ENCODE measurements at regions not wholly inside any gene's neighbourhood (a gene's known extent, or its start where the extent isn't known, plus 50 kb on each side); places are given as distances from the start of the nearest gene placed in this dataset.

DNA sequence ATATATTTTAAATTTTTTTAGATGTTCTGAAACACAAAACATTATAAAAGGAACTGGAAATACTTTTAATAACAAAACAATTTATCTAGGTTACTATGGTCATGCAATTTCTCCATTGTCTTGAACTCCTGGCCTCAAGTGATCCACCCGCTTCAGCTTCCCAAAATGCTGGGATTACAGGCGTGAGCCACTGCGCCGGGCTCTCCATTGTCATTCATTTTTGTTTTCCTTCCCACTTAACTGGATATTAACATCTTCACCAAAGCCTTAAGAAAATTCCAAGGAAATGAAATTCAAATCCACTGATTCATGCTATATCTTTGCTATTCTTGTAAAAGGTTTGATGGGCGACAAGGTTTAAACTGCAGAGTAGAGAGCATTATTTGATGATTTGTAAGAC is 279.5 kb upstream of the PKN2 start:
- no peaks in the 10 kb centered on the region for H3K27me3 ChIP-seq (ENCODE audit: low read length)
- no peak overlapping the region for H3K4me3 ChIP-seq (ENCODE audit: low read length)
- no peak for ATAC-seq
- no peak overlapping the region for H3K9ac ChIP-seq (ENCODE audit: low read length)
- no TSS peak for BruUV-seq (replicated peaks)
- no peak overlapping the region for H3K4me2 ChIP-seq (ENCODE audit: low read length)
- peaks cover 7% of the 10 kb centered on the region; the same call in 1 of the 2 replicates for H3K9me3 ChIP-seq (ENCODE audit: low read length)
- no peaks in the 10 kb centered on the region for H3F3A ChIP-seq (ENCODE audit: low read length, unreplicated experiment)
- ChIA-PET POLR2A (ENCODE audit: unreplicated experiment) (no interaction called here), CTCF (no interaction called here)
- DNase-seq = no peak
- H3K79me2 ChIP-seq (ENCODE audit: low read length) = no peaks in the 10 kb centered on the region
- no peaks in the 10 kb centered on the region for H3K9me2 ChIP-seq (replicated peaks; ENCODE audit: low read length)
- H2AFZ ChIP-seq (ENCODE audit: low read length) = no peak overlapping the region
- H4K20me1 ChIP-seq (ENCODE audit: low read length) = no peaks in the 10 kb centered on the region
- intact Hi-C loops (cut with micrococcal nuclease) = no loop called here
- TF ChIP-seq EZH2 (IDR thresholded peaks at IDR 0.05; ENCODE audit: low read length, unreplicated experiment) = no peak
- TF ChIP-seq, protein P1, sequence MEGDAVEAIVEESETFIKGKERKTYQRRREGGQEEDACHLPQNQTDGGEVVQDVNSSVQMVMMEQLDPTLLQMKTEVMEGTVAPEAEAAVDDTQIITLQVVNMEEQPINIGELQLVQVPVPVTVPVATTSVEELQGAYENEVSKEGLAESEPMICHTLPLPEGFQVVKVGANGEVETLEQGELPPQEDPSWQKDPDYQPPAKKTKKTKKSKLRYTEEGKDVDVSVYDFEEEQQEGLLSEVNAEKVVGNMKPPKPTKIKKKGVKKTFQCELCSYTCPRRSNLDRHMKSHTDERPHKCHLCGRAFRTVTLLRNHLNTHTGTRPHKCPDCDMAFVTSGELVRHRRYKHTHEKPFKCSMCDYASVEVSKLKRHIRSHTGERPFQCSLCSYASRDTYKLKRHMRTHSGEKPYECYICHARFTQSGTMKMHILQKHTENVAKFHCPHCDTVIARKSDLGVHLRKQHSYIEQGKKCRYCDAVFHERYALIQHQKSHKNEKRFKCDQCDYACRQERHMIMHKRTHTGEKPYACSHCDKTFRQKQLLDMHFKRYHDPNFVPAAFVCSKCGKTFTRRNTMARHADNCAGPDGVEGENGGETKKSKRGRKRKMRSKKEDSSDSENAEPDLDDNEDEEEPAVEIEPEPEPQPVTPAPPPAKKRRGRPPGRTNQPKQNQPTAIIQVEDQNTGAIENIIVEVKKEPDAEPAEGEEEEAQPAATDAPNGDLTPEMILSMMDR (conservative IDR thresholded peaks at IDR 0.05; ENCODE audit: low read depth, low read length) = no peak
- TF ChIP-seq EZH2phosphoT487 (IDR thresholded peaks at IDR 0.05; ENCODE audit: borderline replicate concordance, low read length) = no peak
- H3K4me1 ChIP-seq (ENCODE audit: insufficient read depth, low read length) = no peaks in the 10 kb centered on the region
- no peak overlapping the region for H3K27ac ChIP-seq (ENCODE audit: low read length)
- H3K36me3 ChIP-seq (ENCODE audit: low read depth, low read length) = no peaks in the 10 kb centered on the region

DNA sequence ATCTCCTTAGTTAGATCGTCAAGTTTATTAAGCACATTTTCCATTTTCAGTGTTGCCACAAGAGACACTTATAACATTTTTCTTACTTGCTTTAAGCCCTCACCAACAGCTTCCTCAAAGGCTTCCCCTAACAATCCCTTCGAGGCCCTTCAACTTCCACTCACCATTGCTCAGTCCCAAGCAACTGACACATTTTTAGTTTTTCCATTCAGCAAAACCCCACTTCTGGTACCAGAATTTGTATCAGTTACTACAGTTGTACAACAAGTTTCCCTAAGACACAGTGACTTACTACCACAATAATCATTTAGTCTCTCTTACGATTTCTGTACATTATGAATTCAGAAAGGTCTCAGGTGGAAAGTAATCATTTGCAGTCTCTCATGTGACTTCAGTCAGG is 276.8 kb upstream of the PKN2 start:
- Histone ChIP-seq H3K4me1 (ENCODE audit: insufficient read depth, low read length) (peaks cover 4% of the 10 kb centered on the region; the same call in 1 of the 2 replicates), H3K4me2 (ENCODE audit: low read length) (no peak overlapping the region), H3K9me2 (replicated peaks; ENCODE audit: low read length) (no peaks in the 10 kb centered on the region), H3K4me3 (ENCODE audit: low read length) (no peak overlapping the region), H3K36me3 (ENCODE audit: low read depth, low read length) (no peaks in the 10 kb centered on the region), H3F3A (ENCODE audit: low read length, unreplicated experiment) (no peaks in the 10 kb centered on the region), H3K27me3 (ENCODE audit: low read length) (no peaks in the 10 kb centered on the region), H3K27ac (ENCODE audit: low read length) (no peak overlapping the region), H3K79me2 (ENCODE audit: low read length) (no peaks in the 10 kb centered on the region), H4K20me1 (ENCODE audit: low read length) (no peaks in the 10 kb centered on the region), H3K9ac (ENCODE audit: low read length) (no peak overlapping the region), H3K9me3 (ENCODE audit: low read length) (peaks cover 7% of the 10 kb centered on the region; the same call in 1 of the 2 replicates), H2AFZ (ENCODE audit: low read length) (no peak overlapping the region)
- ChIA-PET POLR2A (ENCODE audit: unreplicated experiment) (no interaction called here), CTCF (no interaction called here)
- TF ChIP-seq EZH2 (IDR thresholded peaks at IDR 0.05; ENCODE audit: low read length, unreplicated experiment) (no peak), EZH2phosphoT487 (IDR thresholded peaks at IDR 0.05; ENCODE audit: borderline replicate concordance, low read length) (no peak)
- TF ChIP-seq, protein P1 (conservative IDR thresholded peaks at IDR 0.05; ENCODE audit: low read depth, low read length) = no peak
- ATAC-seq (no peak), DNase-seq (no peak)
- intact Hi-C loops (cut with micrococcal nuclease) = no loop called here
- no TSS peak for BruUV-seq (replicated peaks)

DNA sequence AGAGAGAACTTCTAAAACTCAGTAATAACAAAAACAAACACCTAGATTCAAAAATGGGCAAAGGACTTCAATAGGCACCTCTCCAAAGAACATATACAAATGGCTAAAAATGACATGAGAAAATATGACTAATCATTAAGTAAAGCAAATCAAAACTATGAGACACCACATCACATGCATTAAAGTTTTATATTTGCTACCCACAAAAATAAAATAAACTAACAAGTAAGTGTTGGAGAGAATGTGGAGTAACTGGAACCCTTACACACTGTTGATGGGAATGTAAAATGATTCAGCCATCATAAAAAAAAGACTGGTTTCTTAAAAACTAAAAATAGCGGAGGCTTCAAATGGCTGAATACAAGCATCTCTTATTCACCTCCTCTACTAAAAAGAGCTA is 262.1 kb upstream of the PKN2 start:
- H3K27ac ChIP-seq (ENCODE audit: low read length) = peak overlapping the region; percentile 41
- intact Hi-C loops (cut with micrococcal nuclease) = no loop called here
- no TSS peak for BruUV-seq (replicated peaks)
- TF ChIP-seq, protein P1 (conservative IDR thresholded peaks at IDR 0.05; ENCODE audit: low read depth, low read length) = no peak
- TF ChIP-seq EZH2 (IDR thresholded peaks at IDR 0.05; ENCODE audit: low read length, unreplicated experiment) = no peak
- TF ChIP-seq EZH2phosphoT487 (IDR thresholded peaks at IDR 0.05; ENCODE audit: borderline replicate concordance, low read length) = no peak
- peak; percentile 94 for ATAC-seq
- no peak overlapping the region for H3K4me3 ChIP-seq (ENCODE audit: low read length)
- no peak overlapping the region for H3K9ac ChIP-seq (ENCODE audit: low read length)
- peaks cover 6% of the 10 kb centered on the region for H3K4me1 ChIP-seq (ENCODE audit: insufficient read depth, low read length)
- no peaks in the 10 kb centered on the region for H4K20me1 ChIP-seq (ENCODE audit: low read length)
- no peak overlapping the region for H2AFZ ChIP-seq (ENCODE audit: low read length)
- DNase-seq = peak; percentile 56
- H3K79me2 ChIP-seq (ENCODE audit: low read length) = no peaks in the 10 kb centered on the region
- CTCF ChIA-PET = no interaction called here
- H3F3A ChIP-seq (ENCODE audit: low read length, unreplicated experiment) = no peaks in the 10 kb centered on the region
- no peaks in the 10 kb centered on the region for H3K27me3 ChIP-seq (ENCODE audit: low read length)
- no peaks in the 10 kb centered on the region for H3K9me3 ChIP-seq (ENCODE audit: low read length)
- POLR2A ChIA-PET (ENCODE audit: unreplicated experiment) = no interaction called here
- no peaks in the 10 kb centered on the region for H3K9me2 ChIP-seq (replicated peaks; ENCODE audit: low read length)
- H3K4me2 ChIP-seq (ENCODE audit: low read length) = no peak overlapping the region
- no peaks in the 10 kb centered on the region for H3K36me3 ChIP-seq (ENCODE audit: low read depth, low read length)

Measured in PC-3 (cell line).